SU-DHL-6 (cell line): ENCODE measurements at regions not wholly inside any gene's neighbourhood (a gene's known extent, or its start where the extent isn't known, plus 50 kb on each side); places are given as distances from the start of the nearest gene placed in this dataset.

Experiments
- EZH2phosphoT487 ChIP-seq: fragments of 200-600 bp; sonication (generic), shearing (Covaris generic); conservative IDR thresholded peaks from 2 replicates; pipeline ENCODE4 v1.6.1; 2018; ENCODE audit warnings: mild to moderate bottlenecking, antibody characterized with exemption, low read length, moderate library complexity, mixed read lengths
- TF ChIP-seq, protein P1 (sequence below): fragments of 200-600 bp; sonication (generic); IDR thresholded peaks from one replicate; pipeline ENCODE4 v1.5.1; 2017; ENCODE audit warnings: antibody characterized with exemption, mild to moderate bottlenecking, low read length, moderate library complexity; ENCODE audit not compliant: insufficient read depth, poor library complexity, severe bottlenecking

DNA sequence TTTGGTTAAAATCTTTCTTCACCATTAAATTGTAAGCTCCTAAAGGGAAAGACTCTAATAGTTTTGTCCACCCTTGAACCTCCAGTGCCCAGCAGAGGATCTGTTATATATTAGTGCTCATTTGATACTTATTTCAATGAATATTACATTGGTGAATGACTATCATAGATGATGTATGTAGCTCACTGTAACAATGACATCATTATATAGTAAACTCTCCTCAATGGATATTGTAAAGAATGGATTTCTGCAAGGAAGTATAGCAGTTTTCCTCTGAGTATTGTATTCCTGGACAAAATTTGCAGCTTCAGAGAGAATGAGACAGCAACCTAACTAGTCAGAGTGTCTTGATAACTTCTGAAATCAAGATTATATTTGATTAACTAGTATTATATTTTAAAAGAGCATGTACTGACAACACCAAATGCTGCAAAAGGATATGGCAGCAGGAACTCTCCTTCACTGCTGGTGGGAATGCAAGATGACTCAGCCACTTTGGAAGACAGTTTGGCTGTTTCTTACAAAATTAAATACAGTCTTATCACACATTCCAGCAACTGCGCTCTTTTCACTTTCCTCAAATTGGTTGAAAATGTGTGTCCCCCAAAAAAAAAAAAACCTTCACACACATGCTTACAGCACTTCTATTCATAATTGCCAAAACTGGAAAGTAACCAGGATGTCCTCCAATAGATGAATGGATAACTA, 189.8 kb upstream of the OPRM1 start:
- TF ChIP-seq, protein P1, sequence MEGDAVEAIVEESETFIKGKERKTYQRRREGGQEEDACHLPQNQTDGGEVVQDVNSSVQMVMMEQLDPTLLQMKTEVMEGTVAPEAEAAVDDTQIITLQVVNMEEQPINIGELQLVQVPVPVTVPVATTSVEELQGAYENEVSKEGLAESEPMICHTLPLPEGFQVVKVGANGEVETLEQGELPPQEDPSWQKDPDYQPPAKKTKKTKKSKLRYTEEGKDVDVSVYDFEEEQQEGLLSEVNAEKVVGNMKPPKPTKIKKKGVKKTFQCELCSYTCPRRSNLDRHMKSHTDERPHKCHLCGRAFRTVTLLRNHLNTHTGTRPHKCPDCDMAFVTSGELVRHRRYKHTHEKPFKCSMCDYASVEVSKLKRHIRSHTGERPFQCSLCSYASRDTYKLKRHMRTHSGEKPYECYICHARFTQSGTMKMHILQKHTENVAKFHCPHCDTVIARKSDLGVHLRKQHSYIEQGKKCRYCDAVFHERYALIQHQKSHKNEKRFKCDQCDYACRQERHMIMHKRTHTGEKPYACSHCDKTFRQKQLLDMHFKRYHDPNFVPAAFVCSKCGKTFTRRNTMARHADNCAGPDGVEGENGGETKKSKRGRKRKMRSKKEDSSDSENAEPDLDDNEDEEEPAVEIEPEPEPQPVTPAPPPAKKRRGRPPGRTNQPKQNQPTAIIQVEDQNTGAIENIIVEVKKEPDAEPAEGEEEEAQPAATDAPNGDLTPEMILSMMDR: no peak
- no peak for TF ChIP-seq EZH2phosphoT487
